ENCODE measurements at regions not wholly inside any gene's neighbourhood (a gene's known extent, or its start where the extent isn't known, plus 50 kb on each side); places are given as distances from the start of the nearest gene placed in this dataset.

DNA sequence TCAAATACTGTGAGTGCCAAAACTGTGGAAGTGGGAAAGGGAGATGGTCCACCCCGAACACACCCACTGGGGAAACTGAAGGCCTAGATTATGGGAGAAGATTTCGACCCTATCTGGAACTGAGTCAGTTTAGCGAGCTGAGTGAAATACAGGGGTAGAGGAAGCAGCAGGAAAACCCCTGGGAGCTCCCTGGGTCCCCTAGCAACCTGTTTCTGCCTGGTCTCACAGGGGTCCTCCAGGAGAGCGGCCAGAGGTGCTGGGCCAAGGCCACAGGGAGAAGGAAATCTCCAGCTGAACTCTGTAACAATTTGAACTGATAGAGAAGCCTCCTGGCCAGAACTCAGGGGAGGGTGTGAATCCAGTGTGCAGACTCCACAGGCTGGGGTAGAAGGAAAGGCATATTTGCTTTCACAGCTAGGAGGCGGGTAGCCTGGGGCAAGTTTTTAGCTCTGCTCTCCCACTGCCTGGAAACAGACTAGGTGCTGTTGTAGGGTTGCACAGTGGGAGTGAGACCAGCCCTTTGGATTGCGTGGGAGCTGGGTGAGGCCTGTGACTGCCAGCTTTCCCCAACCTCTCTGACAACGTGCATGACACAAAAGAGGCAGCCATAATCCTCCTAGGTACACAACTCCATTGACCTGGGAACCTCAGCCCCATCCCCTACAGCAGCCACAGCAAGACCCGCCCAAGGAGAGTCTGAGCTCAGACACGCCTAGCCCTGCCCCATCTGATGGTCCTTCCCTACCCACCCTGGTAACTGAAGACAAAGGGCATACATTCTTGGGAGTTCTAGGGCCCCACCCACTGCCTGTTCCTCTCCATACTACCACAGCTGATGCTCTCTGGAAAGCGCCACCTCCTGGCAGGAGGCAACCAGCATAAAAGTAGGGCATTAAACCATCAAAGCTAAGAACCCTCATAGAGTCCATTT is 78.8 kb upstream of the GPBP1 start:
- Histone ChIP-seq H3K36me3 (ENCODE audit: control insufficient read depth, insufficient read depth, low read length) (no peaks in the 10 kb centered on the region), H2BK5ac (ENCODE audit: low read depth, low read length, poor library complexity, severe bottlenecking) (no peak overlapping the region), H3K23ac (ENCODE audit: low read depth, low read length) (no peak overlapping the region), H4K91ac (ENCODE audit: insufficient read depth, low read depth, low read length) (no peak overlapping the region), H3K18ac (ENCODE audit: low read depth, low read length) (no peak overlapping the region), H3K4me3 (ENCODE audit: insufficient read depth, low read depth, low read length) (no peak overlapping the region), H4K5ac (ENCODE audit: low read depth, low read length) (no peak overlapping the region), H3K4ac (ENCODE audit: low read depth, low read length) (no peak overlapping the region), H3K14ac (replicated peaks; ENCODE audit: low read depth, low read length) (no peak overlapping the region), H3K27ac (ENCODE audit: insufficient read depth, low read length) (no peak overlapping the region), H3K9me3 (ENCODE audit: control insufficient read depth, insufficient read depth, low read length) (peaks cover 4% of the 10 kb centered on the region; the same call in 1 of the 2 replicates), H2AFZ (replicated peaks; ENCODE audit: low read length, poor library complexity) (no peak overlapping the region), H3K79me1 (ENCODE audit: low read depth in 1 of 2, low read length in 2 of 2) (no peaks in the 10 kb centered on the region), H3K27me3 (ENCODE audit: control insufficient read depth, insufficient read depth, low read length) (peaks cover 3% of the 10 kb centered on the region), H3K56ac (ENCODE audit: extremely low read depth, insufficient read depth, low read length) (no peak overlapping the region), H3K9ac (ENCODE audit: low read depth, low read length) (no peak overlapping the region), H2BK120ac (ENCODE audit: low read depth, low read length) (no peak overlapping the region), H3K4me1 (ENCODE audit: control insufficient read depth, insufficient read depth, low read length) (no peaks in the 10 kb centered on the region), H3K4me2 (ENCODE audit: low read depth, low read length) (no peak overlapping the region), H3K9me1 (ENCODE audit: insufficient read depth, low read length) (no peaks in the 10 kb centered on the region), H2BK20ac (ENCODE audit: low read depth, low read length) (no peak overlapping the region), H4K20me1 (ENCODE audit: insufficient read depth, low read length) (no peaks in the 10 kb centered on the region), H2AK5ac (ENCODE audit: low read depth, low read length) (no peak overlapping the region), H4K8ac (ENCODE audit: low read depth in 2 of 2, low read length in 2 of 2) (no peak overlapping the region), H2BK15ac (ENCODE audit: low read depth, low read length) (no peak overlapping the region), H2AK9ac (replicated peaks; ENCODE audit: low read depth, low read length, poor library complexity) (no peak overlapping the region)
- TF ChIP-seq CEBPB (IDR thresholded peaks at IDR 0.05; ENCODE audit: low read depth, low read length) (no peak), RAD21 (IDR thresholded peaks at IDR 0.05; ENCODE audit: low read length) (no peak)
- TF ChIP-seq, protein P1, sequence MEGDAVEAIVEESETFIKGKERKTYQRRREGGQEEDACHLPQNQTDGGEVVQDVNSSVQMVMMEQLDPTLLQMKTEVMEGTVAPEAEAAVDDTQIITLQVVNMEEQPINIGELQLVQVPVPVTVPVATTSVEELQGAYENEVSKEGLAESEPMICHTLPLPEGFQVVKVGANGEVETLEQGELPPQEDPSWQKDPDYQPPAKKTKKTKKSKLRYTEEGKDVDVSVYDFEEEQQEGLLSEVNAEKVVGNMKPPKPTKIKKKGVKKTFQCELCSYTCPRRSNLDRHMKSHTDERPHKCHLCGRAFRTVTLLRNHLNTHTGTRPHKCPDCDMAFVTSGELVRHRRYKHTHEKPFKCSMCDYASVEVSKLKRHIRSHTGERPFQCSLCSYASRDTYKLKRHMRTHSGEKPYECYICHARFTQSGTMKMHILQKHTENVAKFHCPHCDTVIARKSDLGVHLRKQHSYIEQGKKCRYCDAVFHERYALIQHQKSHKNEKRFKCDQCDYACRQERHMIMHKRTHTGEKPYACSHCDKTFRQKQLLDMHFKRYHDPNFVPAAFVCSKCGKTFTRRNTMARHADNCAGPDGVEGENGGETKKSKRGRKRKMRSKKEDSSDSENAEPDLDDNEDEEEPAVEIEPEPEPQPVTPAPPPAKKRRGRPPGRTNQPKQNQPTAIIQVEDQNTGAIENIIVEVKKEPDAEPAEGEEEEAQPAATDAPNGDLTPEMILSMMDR (conservative IDR thresholded peaks at IDR 0.05; ENCODE audit: low read depth, low read length) = no peak
- TF ChIP-seq, protein P2, sequence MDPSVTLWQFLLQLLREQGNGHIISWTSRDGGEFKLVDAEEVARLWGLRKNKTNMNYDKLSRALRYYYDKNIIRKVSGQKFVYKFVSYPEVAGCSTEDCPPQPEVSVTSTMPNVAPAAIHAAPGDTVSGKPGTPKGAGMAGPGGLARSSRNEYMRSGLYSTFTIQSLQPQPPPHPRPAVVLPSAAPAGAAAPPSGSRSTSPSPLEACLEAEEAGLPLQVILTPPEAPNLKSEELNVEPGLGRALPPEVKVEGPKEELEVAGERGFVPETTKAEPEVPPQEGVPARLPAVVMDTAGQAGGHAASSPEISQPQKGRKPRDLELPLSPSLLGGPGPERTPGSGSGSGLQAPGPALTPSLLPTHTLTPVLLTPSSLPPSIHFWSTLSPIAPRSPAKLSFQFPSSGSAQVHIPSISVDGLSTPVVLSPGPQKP (IDR thresholded peaks at IDR 0.05; ENCODE audit: borderline replicate concordance, low read depth, low read length) = no peak
- ATAC-seq (ENCODE audit: low read depth) = no peak
- no peak for DNase-seq
- ChIA-PET CTCF (no interaction called here), POLR2A (ENCODE audit: unreplicated experiment) (no interaction called here)
- in situ Hi-C loops (cut with MboI; ENCODE audit: low sequenced_read_pairs) = loop anchor here (10.0 kb wide), 1 partner anchor 60 kb away; no protein-coding TSS in a partner anchor
- WGBS, 2 experiments (ENCODE audit: extremely low coverage in 2 of 2, insufficient read length in 1 of 2) = no CpG with 5 or more reads among the region's 10 CpGs
- intact Hi-C loops (cut with micrococcal nuclease) = no loop called here
- dilution Hi-C loops (cut with HindIII; ENCODE audit: low sequenced_read_pairs, unreplicated experiment) = no loop called here
- no TSS peak for BruUV-seq (replicated peaks)

Data from IMR-90 (cell line).